CD8-positive, alpha-beta memory T cell (primary cell): ENCODE measurements at regions not wholly inside any gene's neighbourhood (a gene's known extent, or its start where the extent isn't known, plus 50 kb on each side); places are given as distances from the start of the nearest gene placed in this dataset.

Experiments
- CTCF ChIA-PET: fragments of 350-600 bp; sonication (Branson Sonifier 250); formaldehyde crosslinking; loops from one replicate; lab custom pipeline; 2021; ENCODE audit warnings: antibody characterized with exemption; lab: Charles Lee
- POLR2A ChIA-PET: fragments of 350-600 bp; sonication (Branson Sonifier 250); formaldehyde crosslinking; loops from one replicate; lab custom pipeline; 2021; ENCODE audit warnings: antibody characterized with exemption; lab: Charles Lee
- DNase-seq, 5 donors: peaks; one replicate each; pipeline versions ENCODE4 v3.0.0 to v3.0.0-alpha.2; 2020 to 2022; ENCODE audit warnings: mixed read lengths in 1 of 5
- H3K27ac ChIP-seq: one replicate; pipeline ENCODE4 v1.7.0; 2013; ENCODE audit warnings: low read depth, mild to moderate bottlenecking, low read length, moderate library complexity
- H3K27me3 ChIP-seq: 2 replicates; pipeline ENCODE4 v1.7.0; 2013; ENCODE audit warnings: low read length, mild to moderate bottlenecking; ENCODE audit not compliant: insufficient read depth, poor library complexity, severe bottlenecking
- H3K36me3 ChIP-seq: 2 replicates; pipeline ENCODE4 v1.7.0; 2013; ENCODE audit warnings: mild to moderate bottlenecking, low read length, moderate library complexity; ENCODE audit not compliant: insufficient read depth
- H3K4me1 ChIP-seq: 2 replicates; pipeline ENCODE4 v1.7.0; 2013; ENCODE audit warnings: mild to moderate bottlenecking, low read length, moderate library complexity; ENCODE audit not compliant: insufficient read depth
- H3K4me3 ChIP-seq: 2 replicates; pipeline ENCODE4 v1.7.0; 2013; ENCODE audit warnings: mild to moderate bottlenecking, low read length
- H3K9me3 ChIP-seq: 2 replicates; pipeline ENCODE4 v1.7.0; 2013; ENCODE audit warnings: mild to moderate bottlenecking, low read length
- H3K27ac Mint-ChIP-seq, 8 donors: one replicate each; pipeline ENCODE4 v1.8.0; 2020 to 2021; ENCODE audit warnings: mixed read lengths in 8 of 8, mild to moderate bottlenecking in 6 of 8, inconsistent platforms in 3 of 8, moderate library complexity in 3 of 8
- H3K27me3 Mint-ChIP-seq, 2 donors: one replicate each; pipeline ENCODE4 v1.8.0; 2020 to 2021; ENCODE audit warnings: mixed read lengths in 2 of 2, mild to moderate bottlenecking in 1 of 2, moderate library complexity in 1 of 2
- H3K36me3 Mint-ChIP-seq, 3 donors: one replicate each; pipeline ENCODE4 v1.8.0; 2020 to 2021; ENCODE audit warnings: mixed read lengths in 3 of 3, inconsistent platforms in 1 of 3, mild to moderate bottlenecking in 1 of 3
- H3K4me1 Mint-ChIP-seq, 3 donors: one replicate each; pipeline ENCODE4 v1.8.0; 2020 to 2021; ENCODE audit warnings: mixed read lengths in 3 of 3, inconsistent platforms in 1 of 3, mild to moderate bottlenecking in 1 of 3
- H3K4me3 Mint-ChIP-seq, 7 donors: one replicate each; pipeline ENCODE4 v1.8.0; 2020 to 2021; ENCODE audit warnings: mixed read lengths in 7 of 7, mild to moderate bottlenecking in 6 of 7, moderate library complexity in 4 of 7, inconsistent platforms in 2 of 7
- H3K9me3 Mint-ChIP-seq, 5 donors: one replicate each; pipeline ENCODE4 v1.8.0; 2020 to 2022; ENCODE audit warnings: mixed read lengths in 5 of 5, mild to moderate bottlenecking in 3 of 5, moderate library complexity in 2 of 5, inconsistent platforms in 1 of 5

DNA sequence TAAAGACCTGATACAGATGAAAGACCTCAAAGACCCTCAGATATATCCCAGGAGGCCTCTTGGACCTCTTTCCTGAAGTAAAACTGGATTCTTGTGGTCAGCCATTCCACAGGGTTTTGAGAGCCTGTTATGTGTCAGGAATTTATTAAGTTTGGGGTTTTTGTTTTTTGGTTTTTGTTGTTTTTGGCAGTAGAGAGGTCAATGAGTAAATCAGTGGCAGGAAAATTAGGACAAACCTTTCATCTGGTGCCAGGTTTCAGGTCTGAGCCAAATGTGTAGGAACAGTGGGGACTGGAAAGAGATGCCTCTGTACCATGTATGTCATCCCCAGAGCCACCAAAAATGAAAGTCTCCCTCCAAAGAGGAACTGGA lies 520.4 kb upstream of the MDFIC2 start:
- POLR2A ChIA-PET, result no interaction called here
- Histone ChIP-seq H3K4me3 (no peak overlapping the region), H3K27me3 (no peaks in the 10 kb centered on the region), H3K4me1 (no peaks in the 10 kb centered on the region), H3K9me3 (no peaks in the 10 kb centered on the region), H3K27ac (no peak overlapping the region), H3K36me3 (no peaks in the 10 kb centered on the region)
- H3K27ac Mint-ChIP-seq, result no peak overlapping the region
- no peak for DNase-seq
- H3K4me3 Mint-ChIP-seq, result no peak overlapping the region
- CTCF ChIA-PET, result no interaction called here
- H3K9me3 Mint-ChIP-seq, result no peaks in the 10 kb centered on the region
- peaks cover 5 to 11% of the 10 kb centered on the region in 2 donors for H3K27me3 Mint-ChIP-seq
- H3K4me1 Mint-ChIP-seq, result no peaks in the 10 kb centered on the region
- H3K36me3 Mint-ChIP-seq, result no peaks in the 10 kb centered on the region

DNA sequence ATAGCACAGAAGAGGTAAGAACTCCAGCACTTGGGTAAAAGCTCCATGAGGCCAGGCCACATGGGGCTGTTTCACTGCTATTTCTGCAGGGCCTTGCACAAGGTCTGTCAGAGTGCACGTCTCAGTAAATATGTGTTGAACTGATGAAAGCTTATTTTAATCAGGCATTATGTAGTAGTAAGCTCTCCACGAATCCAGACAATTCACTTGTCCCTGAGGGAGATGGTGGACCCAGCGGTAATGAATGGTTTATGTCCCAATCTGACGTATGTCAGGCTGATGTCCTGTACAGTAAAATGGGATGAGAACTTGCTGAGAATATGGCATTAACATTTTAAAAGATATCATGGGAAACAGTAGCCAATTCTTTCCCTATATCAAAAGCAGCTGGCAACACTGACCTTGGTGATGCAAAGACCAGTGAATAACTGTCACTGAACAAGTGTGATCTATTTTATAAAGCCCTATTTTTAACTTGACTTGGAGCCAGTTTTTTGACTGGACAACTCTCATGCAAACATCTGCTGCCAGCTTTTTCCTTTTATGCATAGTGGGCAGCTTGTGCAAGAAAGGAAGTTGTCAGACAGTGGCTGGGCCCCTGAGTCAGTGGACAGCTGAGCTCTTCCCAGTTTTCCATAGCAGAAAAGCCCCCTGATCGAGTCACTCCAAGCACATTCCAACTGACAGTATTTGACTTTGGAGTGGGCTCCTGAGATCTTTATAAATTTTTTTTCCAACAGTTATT lies 519.8 kb upstream of the MDFIC2 start:
- Mint-ChIP-seq H3K27ac (no peak overlapping the region), H3K27me3 (peaks cover 5 to 11% of the 10 kb centered on the region in 2 donors), H3K4me1 (no peaks in the 10 kb centered on the region), H3K4me3 (no peak overlapping the region), H3K36me3 (no peaks in the 10 kb centered on the region), H3K9me3 (no peaks in the 10 kb centered on the region)
- DNase-seq, result no peak
- Histone ChIP-seq H3K27me3 (no peaks in the 10 kb centered on the region), H3K4me3 (no peak overlapping the region), H3K36me3 (no peaks in the 10 kb centered on the region), H3K27ac (no peak overlapping the region), H3K4me1 (no peaks in the 10 kb centered on the region), H3K9me3 (no peaks in the 10 kb centered on the region)
- CTCF ChIA-PET, result no interaction called here
- POLR2A ChIA-PET, result no interaction called here

DNA sequence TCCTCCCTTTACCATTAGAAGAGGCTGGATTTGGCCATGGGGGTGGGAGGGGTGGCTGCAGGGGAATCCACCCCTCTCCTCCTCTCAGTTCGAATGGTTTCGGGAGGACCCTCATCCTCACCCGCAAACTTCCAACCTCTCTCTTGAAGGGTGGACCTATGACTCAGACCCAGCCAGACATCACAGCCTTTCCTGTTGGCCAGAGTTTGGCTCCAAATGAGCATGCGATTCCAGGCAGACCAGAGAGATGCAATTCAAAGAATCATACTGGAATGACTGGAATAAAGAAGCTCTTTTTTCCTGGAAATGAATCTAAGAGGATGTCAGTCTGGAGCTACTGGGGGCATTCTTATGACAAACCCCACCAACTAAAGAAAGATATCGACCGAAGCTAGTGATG lies 516.7 kb upstream of the MDFIC2 start:
- Histone ChIP-seq H3K9me3 (no peaks in the 10 kb centered on the region), H3K4me1 (no peaks in the 10 kb centered on the region), H3K4me3 (no peak overlapping the region), H3K36me3 (no peaks in the 10 kb centered on the region), H3K27ac (no peak overlapping the region), H3K27me3 (no peaks in the 10 kb centered on the region)
- ChIA-PET CTCF (no interaction called here), POLR2A (no interaction called here)
- no peak for DNase-seq
- H3K4me1 Mint-ChIP-seq, result no peaks in the 10 kb centered on the region
- peaks cover 0 to 6% of the 10 kb centered on the region in 2 donors for H3K27me3 Mint-ChIP-seq
- no peak overlapping the region for H3K4me3 Mint-ChIP-seq
- no peak overlapping the region for H3K27ac Mint-ChIP-seq
- H3K9me3 Mint-ChIP-seq, result no peaks in the 10 kb centered on the region
- no peaks in the 10 kb centered on the region for H3K36me3 Mint-ChIP-seq

DNA sequence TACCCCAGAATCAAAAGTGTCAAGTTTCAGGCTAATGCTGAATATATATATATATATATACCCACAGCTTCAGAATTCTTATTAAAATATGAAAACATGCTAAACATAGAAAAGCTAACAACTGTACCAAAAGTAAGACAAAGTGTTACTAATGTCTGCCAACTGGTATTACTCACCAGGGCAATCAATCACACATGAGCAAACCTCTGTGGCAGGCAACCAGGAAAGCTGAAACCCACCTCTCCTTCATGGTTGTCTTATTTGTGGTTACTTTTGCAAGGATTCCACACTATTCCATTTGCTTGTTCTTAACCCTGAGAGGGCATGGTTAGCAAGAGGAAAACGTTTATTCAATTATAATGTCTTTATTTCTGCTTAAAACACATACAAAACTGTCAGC lies 512.3 kb upstream of the MDFIC2 start:
- H3K36me3 ChIP-seq, result no peaks in the 10 kb centered on the region
- DNase-seq, result no peak
- H3K27ac Mint-ChIP-seq, result no peak overlapping the region
- no peak overlapping the region for H3K27ac ChIP-seq
- H3K27me3 Mint-ChIP-seq, result peaks cover 1 to 7% of the 10 kb centered on the region in 2 donors
- no peaks in the 10 kb centered on the region for H3K36me3 Mint-ChIP-seq
- no peak overlapping the region for H3K4me3 ChIP-seq
- no peaks in the 10 kb centered on the region for H3K9me3 ChIP-seq
- ChIA-PET CTCF (no interaction called here), POLR2A (no interaction called here)
- no peaks in the 10 kb centered on the region for H3K9me3 Mint-ChIP-seq
- no peaks in the 10 kb centered on the region for H3K4me1 ChIP-seq
- H3K4me1 Mint-ChIP-seq, result no peaks in the 10 kb centered on the region
- no peak overlapping the region for H3K4me3 Mint-ChIP-seq
- H3K27me3 ChIP-seq, result no peaks in the 10 kb centered on the region

DNA sequence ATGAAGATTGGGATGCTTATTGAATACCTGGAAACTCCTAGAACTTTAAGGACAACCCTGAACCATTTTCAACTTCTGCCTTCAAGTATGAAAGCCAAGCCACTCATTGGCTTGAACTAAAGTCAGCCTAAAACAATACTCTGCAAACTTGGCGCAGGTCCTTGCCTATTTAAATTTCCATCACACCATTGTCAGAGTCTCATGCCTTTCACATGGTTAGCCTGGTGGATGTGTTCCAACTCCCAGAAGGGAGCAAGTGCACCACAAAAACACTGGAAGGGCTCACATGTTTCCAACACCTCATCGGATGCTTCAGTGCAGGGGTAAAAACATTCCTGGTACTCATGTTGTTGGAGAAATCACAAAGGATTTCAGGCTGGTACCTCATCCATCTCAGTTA lies 511.6 kb upstream of the MDFIC2 start:
- Histone ChIP-seq H3K27ac (no peak overlapping the region), H3K27me3 (no peaks in the 10 kb centered on the region), H3K36me3 (no peaks in the 10 kb centered on the region), H3K9me3 (no peaks in the 10 kb centered on the region), H3K4me3 (no peak overlapping the region), H3K4me1 (no peaks in the 10 kb centered on the region)
- peaks cover 1 to 13% of the 10 kb centered on the region in 2 donors for H3K27me3 Mint-ChIP-seq
- no peaks in the 10 kb centered on the region for H3K9me3 Mint-ChIP-seq
- CTCF ChIA-PET, result no interaction called here
- no peaks in the 10 kb centered on the region for H3K4me1 Mint-ChIP-seq
- no peaks in the 10 kb centered on the region for H3K36me3 Mint-ChIP-seq
- no peak for DNase-seq
- no peak overlapping the region for H3K4me3 Mint-ChIP-seq
- H3K27ac Mint-ChIP-seq, result no peak overlapping the region
- POLR2A ChIA-PET, result no interaction called here

DNA sequence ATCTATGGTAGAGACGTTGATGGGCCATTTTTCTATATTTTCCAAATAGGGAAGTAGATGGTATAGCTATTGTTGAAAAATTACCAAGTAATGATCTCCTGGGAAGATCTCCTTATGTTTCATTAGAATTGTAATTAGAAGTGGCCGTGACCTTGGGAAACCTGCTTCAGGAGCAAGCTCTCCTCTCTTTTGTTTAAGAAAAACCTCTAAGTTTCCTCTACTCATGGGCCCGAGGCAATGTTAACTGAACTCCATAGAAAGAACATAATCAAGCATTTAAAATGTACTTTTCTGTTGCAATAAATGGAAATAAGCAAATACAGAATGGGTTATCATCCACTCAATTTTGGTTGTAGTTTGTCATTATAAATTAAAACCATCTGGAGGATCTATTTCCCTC lies 511.2 kb upstream of the MDFIC2 start:
- H3K4me1 ChIP-seq, result no peaks in the 10 kb centered on the region
- no peaks in the 10 kb centered on the region for H3K9me3 ChIP-seq
- no peak overlapping the region for H3K4me3 ChIP-seq
- POLR2A ChIA-PET, result no interaction called here
- no peak for DNase-seq
- no peak overlapping the region for H3K27ac ChIP-seq
- Mint-ChIP-seq H3K27me3 (peaks cover 1 to 15% of the 10 kb centered on the region in 2 donors), H3K36me3 (no peaks in the 10 kb centered on the region), H3K4me3 (no peak overlapping the region), H3K27ac (no peak overlapping the region), H3K9me3 (no peaks in the 10 kb centered on the region), H3K4me1 (no peaks in the 10 kb centered on the region)
- CTCF ChIA-PET, result no interaction called here
- H3K27me3 ChIP-seq, result no peaks in the 10 kb centered on the region
- H3K36me3 ChIP-seq, result no peaks in the 10 kb centered on the region

DNA sequence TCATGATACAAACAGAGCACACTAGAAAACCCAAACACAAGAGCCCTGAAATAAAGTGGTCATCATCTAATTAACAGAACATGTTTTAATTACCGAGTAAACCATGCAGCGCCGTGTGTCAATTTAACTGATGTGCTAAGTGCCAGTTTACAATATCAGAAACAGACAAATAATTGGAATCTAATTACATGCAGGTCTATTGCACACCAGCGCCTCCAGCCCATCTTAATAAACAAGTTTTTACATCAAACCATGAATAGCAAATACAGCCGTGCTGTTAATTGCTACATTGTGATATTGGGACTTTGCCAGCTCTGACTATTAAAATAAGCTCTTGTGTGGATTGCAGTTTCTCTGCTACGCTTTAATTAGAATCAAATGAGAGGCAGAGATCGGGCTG lies 510.2 kb upstream of the MDFIC2 start:
- Mint-ChIP-seq H3K4me1 (no peaks in the 10 kb centered on the region), H3K4me3 (no peak overlapping the region), H3K27me3 (peaks cover 1 to 22% of the 10 kb centered on the region in 2 donors), H3K9me3 (no peaks in the 10 kb centered on the region), H3K27ac (no peak overlapping the region), H3K36me3 (no peaks in the 10 kb centered on the region)
- no peaks in the 10 kb centered on the region for H3K27me3 ChIP-seq
- no peak overlapping the region for H3K27ac ChIP-seq
- no peaks in the 10 kb centered on the region for H3K9me3 ChIP-seq
- POLR2A ChIA-PET, result no interaction called here
- CTCF ChIA-PET, result no interaction called here
- no peaks in the 10 kb centered on the region for H3K36me3 ChIP-seq
- no peak overlapping the region for H3K4me3 ChIP-seq
- no peaks in the 10 kb centered on the region for H3K4me1 ChIP-seq
- DNase-seq, result no peak

DNA sequence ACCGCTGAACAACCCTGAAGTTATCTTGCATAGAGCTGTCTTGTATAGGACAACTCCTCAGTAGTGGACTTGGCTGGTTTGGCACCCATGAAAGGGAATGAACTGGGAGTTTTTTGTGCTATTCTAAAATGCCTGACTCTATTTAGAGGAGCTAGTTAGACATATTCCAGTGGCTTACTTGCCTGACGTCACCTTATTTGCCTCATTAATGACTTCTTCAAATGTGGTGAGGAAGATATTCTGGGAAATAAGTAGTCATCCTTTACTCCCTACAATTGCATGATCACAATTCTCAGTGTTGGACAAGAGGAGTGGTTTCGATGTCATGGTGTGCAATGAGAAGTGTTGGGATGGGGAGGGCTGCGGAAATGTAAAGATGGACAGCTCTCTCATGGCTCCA lies 509.2 kb upstream of the MDFIC2 start:
- H3K36me3 Mint-ChIP-seq, result no peaks in the 10 kb centered on the region
- Histone ChIP-seq H3K9me3 (no peaks in the 10 kb centered on the region), H3K27me3 (no peaks in the 10 kb centered on the region), H3K36me3 (no peaks in the 10 kb centered on the region), H3K27ac (no peak overlapping the region), H3K4me3 (no peak overlapping the region), H3K4me1 (no peaks in the 10 kb centered on the region)
- H3K4me3 Mint-ChIP-seq, result no peak overlapping the region
- POLR2A ChIA-PET, result no interaction called here
- no peak for DNase-seq
- CTCF ChIA-PET, result no interaction called here
- no peaks in the 10 kb centered on the region for H3K4me1 Mint-ChIP-seq
- H3K27ac Mint-ChIP-seq, result no peak overlapping the region
- peaks cover 0 to 3% (median 0%) of the 10 kb centered on the region in 5 donors for H3K9me3 Mint-ChIP-seq
- peaks cover 1 to 24% of the 10 kb centered on the region in 2 donors for H3K27me3 Mint-ChIP-seq
